ENCODE measurements at regions not wholly inside any gene's neighbourhood (a gene's known extent, or its start where the extent isn't known, plus 50 kb on each side); places are given as distances from the start of the nearest gene placed in this dataset.

GRCh38 chr20:6305536-6305935, 182.7 kb upstream of the FERMT1 start:
- no peak overlapping the region for H3K9ac ChIP-seq (ENCODE audit: low read depth in 2 of 2, low read length in 2 of 2)

GRCh38 chr20:6302041-6302440, 179.2 kb upstream of the FERMT1 start:
- intact Hi-C loops (cut with DNase I): no loop called here
- no peaks in the 10 kb centered on the region for H3K4me1 ChIP-seq
- H3K4me3 ChIP-seq: no peak overlapping the region
- no peak overlapping the region for H3K27ac ChIP-seq
- TF ChIP-seq, protein P1, sequence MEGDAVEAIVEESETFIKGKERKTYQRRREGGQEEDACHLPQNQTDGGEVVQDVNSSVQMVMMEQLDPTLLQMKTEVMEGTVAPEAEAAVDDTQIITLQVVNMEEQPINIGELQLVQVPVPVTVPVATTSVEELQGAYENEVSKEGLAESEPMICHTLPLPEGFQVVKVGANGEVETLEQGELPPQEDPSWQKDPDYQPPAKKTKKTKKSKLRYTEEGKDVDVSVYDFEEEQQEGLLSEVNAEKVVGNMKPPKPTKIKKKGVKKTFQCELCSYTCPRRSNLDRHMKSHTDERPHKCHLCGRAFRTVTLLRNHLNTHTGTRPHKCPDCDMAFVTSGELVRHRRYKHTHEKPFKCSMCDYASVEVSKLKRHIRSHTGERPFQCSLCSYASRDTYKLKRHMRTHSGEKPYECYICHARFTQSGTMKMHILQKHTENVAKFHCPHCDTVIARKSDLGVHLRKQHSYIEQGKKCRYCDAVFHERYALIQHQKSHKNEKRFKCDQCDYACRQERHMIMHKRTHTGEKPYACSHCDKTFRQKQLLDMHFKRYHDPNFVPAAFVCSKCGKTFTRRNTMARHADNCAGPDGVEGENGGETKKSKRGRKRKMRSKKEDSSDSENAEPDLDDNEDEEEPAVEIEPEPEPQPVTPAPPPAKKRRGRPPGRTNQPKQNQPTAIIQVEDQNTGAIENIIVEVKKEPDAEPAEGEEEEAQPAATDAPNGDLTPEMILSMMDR (IDR thresholded peaks at IDR 0.05): no peak
- H3K9me3 ChIP-seq: no peaks in the 10 kb centered on the region
- DNase-seq: no peak
- H3K27me3 ChIP-seq: no peaks in the 10 kb centered on the region
- H3K36me3 ChIP-seq: no peaks in the 10 kb centered on the region
- H3K9ac ChIP-seq (ENCODE audit: low read depth in 2 of 2, low read length in 2 of 2): no peak overlapping the region

More at GRCh38 chr20:6305536-6305935, 182.7 kb upstream of the FERMT1 start:
- H3K4me3 ChIP-seq: no peak overlapping the region
- H3K27me3 ChIP-seq: no peaks in the 10 kb centered on the region
- no peaks in the 10 kb centered on the region for H3K36me3 ChIP-seq
- H3K27ac ChIP-seq: no peak overlapping the region
- H3K9me3 ChIP-seq: no peaks in the 10 kb centered on the region
- DNase-seq: no peak
- no peaks in the 10 kb centered on the region for H3K4me1 ChIP-seq
- TF ChIP-seq, protein P1 (IDR thresholded peaks at IDR 0.05): no peak
- intact Hi-C loops (cut with DNase I): no loop called here

DNA sequence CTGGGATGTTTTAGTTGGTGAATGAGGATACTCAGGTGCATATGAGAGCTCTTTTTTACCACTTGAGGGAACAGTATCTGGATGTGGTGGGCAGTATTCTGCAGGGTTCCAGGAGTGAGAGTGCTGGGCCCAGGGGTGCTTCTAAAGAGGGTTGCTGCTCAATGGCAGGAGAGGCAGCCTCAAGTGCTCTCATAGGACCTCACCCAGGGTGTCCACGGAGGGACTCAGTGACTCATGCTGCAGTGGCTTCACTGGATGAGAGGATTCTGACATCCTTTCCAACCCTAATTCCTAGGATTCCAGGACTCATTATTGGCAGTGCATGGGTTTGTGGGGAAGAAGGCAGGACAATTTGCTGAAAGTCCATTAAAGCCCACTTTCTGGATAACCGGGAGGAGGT, 176.6 kb upstream of the FERMT1 start:
- TF ChIP-seq, protein P1 (IDR thresholded peaks at IDR 0.05): no peak
- no peak for DNase-seq
- no peaks in the 10 kb centered on the region for H3K9me3 ChIP-seq
- no peaks in the 10 kb centered on the region for H3K4me1 ChIP-seq
- H3K36me3 ChIP-seq: no peaks in the 10 kb centered on the region
- no peak overlapping the region for H3K9ac ChIP-seq (ENCODE audit: low read depth in 2 of 2, low read length in 2 of 2)
- H3K27me3 ChIP-seq: no peaks in the 10 kb centered on the region
- intact Hi-C loops (cut with DNase I): no loop called here
- no peak overlapping the region for H3K4me3 ChIP-seq
- H3K27ac ChIP-seq: no peak overlapping the region

DNA sequence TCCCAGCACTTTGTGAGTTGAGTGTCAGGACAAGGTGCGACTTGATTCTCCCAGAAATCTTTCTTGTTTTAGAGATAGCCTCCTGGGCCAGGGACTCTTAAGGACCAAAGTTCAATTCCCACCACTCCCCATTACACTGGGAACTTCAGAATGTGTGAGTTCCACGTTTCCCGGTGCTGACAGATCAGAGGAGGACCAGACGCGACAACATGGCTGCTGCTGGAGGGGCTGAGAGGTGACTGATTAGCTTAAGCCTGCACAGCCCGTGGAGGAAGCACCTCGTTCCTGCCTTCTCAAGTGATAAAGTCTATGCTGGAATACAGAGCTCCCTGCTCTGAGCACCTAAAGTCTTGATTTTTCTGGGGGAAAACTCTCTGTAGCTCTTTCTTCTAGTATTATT, 175.2 kb upstream of the FERMT1 start:
- TF ChIP-seq, protein P1 (IDR thresholded peaks at IDR 0.05): no peak
- intact Hi-C loops (cut with DNase I): no loop called here
- Histone ChIP-seq H3K4me3 (no peak overlapping the region), H3K9me3 (no peaks in the 10 kb centered on the region), H3K27me3 (no peaks in the 10 kb centered on the region), H3K4me1 (no peaks in the 10 kb centered on the region), H3K27ac (no peak overlapping the region), H3K9ac (ENCODE audit: low read depth in 2 of 2, low read length in 2 of 2) (no peak overlapping the region), H3K36me3 (no peaks in the 10 kb centered on the region)
- no peak for DNase-seq

DNA sequence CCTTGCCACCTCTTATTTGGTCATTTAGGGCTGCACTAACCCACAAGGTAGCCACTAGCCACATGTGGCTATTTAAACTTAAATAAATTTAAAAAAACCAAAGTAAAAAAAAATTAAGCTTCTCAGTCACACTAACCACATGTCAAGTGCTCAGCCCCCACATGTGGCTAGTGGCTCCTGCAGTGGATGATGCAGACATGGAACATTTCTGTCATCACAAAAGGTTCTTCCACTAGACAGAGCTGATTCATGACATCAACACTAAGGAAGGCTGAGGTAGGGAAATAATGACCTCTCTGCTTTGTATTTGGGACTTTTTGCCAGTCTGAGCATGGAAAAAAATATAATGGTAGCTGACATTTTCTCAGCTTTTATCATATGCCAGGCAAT, 173.0 kb upstream of the FERMT1 start:
- H3K4me3 ChIP-seq: no peak overlapping the region
- H3K36me3 ChIP-seq: no peaks in the 10 kb centered on the region
- H3K27ac ChIP-seq: no peak overlapping the region
- intact Hi-C loops (cut with DNase I): no loop called here
- TF ChIP-seq, protein P1 (IDR thresholded peaks at IDR 0.05): no peak
- H3K9me3 ChIP-seq: no peaks in the 10 kb centered on the region
- no peaks in the 10 kb centered on the region for H3K27me3 ChIP-seq
- DNase-seq: no peak
- H3K4me1 ChIP-seq: no peaks in the 10 kb centered on the region
- H3K9ac ChIP-seq (ENCODE audit: low read depth in 2 of 2, low read length in 2 of 2): no peak overlapping the region

Measured in colonic mucosa (tissue), 4 donors.